ENCODE measurements at regions not wholly inside any gene's neighbourhood (a gene's known extent, or its start where the extent isn't known, plus 50 kb on each side); places are given as distances from the start of the nearest gene placed in this dataset.

DNA sequence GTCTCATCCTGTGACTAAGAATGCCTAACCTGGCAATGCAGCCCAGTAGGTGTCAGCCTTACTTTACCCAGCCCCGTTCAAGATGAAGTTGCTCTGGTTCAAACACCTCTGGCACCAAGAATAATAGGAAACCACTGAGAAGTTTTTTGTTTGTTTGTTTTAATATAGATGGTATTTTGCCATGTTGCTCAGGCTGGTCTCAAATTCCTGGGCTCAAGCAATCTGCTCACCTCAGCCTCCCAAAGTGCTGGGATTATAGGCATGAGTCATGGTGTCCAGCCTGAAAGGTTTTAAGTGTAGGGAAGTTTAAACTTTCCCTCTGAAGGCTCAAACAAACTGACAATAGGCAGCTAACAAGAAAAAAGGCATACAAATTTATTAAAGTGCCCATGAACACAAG lies 51.2 kb upstream of the ABCC4 start:
- DNase-seq (ENCODE audit: low read depth): no peak

DNA sequence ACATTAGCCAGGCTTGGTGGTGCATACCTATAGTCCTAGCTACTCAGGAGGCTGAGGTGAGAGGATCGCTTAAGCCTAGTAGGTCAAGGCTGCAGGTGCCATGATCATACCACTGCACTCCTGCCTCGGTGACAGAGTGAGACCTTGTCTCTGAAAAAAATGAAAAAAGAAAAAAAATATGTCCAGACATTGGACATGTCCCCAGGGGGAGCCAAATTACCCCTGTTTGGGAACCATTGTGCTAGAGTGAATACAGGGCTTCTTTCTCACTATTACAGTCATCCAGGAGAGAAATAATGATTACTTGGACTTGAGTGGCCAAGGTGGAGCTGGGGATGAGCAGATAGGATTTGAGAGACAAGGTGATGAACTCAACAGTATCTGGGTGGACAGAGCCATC lies 52.9 kb upstream of the ABCC4 start:
- DNase-seq (ENCODE audit: low read depth): no peak

DNA sequence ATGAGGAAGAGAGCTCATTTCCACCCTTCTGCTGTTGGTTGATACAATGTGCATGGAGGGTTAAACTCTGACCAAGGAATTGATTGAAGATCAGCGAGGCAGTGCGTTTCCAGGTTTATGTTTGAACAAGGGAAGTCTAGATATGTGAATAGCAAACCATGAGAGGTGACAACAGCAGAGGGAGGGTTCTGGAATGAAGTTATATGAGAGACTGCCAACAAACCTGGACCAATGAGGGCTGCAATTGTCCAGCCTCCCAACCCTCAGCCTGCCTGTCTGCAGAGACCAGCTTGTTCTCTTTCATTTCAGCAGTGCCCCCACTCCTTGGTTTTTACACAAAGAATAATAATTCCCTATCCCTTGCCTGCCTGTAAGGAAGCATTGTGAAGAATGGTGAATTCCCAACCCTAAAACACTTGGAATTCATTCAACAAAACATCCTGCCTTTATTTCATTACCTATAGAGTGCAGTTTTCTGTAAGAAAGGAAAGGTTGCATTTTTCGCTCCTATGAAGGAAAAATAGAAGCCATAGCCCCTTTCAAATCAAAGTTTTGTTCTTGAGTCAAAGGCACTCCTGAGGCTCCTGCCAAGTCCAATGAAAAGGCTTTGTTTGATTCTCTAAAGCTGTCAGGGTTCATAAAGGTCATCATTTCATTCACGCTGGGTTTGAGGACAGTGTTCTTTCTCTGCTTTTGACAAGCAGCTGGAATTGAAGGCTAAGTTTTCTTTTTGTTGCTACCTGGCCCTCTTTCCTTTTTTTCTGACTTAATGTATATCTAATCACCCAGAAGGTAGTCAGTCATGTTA lies 53.6 kb upstream of the ABCC4 start:
- no peak for DNase-seq (ENCODE audit: low read depth)

DNA sequence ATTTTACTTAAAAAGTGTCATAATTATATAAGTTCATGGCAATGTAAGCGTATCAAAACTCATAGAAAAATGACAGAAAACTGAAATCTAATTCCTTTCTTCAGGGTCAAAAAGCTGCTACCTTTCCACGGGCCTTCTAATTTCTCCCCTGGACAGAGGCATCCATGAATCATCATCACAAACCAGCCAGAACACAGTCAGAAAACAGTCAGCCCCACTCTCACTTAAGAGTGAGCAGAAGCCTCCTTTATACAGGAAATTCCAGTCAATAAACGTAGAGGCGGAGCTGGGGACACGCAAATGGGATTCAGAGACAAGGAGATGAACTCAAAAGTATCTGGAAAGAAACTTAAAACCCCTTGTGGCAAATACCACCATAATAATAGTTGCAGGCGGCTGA lies 54.2 kb upstream of the ABCC4 start:
- DNase-seq (ENCODE audit: low read depth): no peak

DNA sequence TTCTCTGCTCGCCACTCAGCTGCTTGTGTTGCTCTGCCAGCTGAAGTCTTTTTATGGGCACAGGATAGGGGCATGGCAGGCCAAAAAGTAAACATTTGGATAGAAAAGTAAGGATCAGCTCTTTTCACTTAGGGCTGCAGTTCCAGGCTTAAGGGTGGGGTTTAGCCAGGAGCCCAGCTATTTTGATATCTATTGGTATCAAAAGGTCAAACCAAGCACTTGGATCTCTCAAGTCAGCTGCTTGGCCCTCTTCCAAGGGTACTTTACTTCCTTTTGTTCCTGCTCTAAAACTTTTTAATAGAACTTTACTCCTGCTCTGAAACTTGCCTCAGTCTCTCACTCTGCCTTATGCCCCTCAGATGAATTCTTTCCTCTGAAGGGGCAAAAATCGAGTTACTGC lies 55.7 kb upstream of the ABCC4 start:
- no peak for DNase-seq (ENCODE audit: low read depth)

DNA sequence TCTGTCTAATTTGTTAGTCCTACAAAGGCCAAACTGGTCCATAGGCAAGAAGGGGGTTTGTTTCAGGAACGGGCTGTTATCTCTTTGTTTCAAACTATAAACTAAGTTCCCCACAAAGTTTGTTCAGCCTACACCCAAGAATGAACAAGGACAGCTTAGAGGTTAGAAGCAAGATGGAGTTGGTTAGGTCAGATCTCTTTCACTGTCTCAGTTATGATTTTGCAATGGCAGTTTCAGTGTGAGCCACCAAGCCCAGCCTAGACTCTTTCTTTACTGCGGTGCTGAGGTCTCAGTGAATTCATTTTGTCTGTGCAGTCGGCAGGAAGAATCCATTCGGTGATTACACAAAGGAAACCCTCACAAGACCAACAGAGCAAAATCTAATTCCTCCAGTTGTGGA lies 56.6 kb upstream of the ABCC4 start:
- DNase-seq (ENCODE audit: low read depth): no peak

DNA sequence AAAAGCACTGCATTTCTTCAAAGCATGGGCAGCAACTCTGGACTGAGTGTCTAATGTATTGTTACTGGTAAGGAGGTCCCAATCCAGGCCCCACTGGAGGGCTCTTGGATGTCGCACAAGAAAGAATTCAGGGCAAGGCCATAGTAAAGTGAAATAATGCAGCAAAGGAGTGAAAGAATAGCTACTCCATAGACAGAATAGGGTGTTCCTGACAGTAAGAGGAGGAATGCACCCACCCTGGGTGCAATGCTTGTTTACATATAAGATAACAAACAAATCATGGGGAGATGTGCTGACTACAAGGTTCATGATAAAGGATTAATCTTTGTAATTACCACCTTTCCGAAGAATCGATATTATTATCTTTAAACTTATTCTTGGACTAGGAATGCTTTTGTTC lies 58.8 kb upstream of the ABCC4 start:
- no peak for DNase-seq (ENCODE audit: low read depth)

DNA sequence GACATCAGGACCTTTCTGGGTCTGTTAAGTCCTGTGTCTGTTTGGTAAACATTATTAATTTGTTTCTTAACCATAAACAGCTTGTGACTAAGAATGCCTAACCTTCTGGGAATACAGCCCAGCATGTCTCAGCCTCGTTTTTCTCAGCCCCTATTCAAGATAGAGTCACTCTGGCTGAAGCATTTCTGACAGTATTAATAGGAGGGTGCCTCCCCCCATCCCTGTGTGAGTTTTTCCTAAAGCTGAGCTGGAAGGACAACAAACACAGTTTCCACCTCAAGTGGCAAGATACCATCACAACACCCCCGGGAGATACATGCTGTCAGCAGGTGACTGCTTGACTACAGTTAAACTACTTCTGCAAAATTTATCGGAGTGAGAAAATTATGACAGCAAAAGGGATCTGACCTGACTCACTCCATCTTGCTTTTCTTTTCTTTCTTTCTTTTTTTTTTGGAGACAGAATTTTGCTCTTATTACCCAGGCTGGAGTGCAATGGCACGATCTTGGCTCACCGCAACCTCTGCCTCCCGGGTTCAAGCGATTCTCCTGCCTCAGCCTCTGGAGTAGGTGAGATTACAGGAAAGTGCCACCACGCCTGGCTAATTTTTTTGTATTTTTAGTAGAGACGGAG lies 59.3 kb upstream of the ABCC4 start:
- no peak for DNase-seq (ENCODE audit: low read depth)

DNA sequence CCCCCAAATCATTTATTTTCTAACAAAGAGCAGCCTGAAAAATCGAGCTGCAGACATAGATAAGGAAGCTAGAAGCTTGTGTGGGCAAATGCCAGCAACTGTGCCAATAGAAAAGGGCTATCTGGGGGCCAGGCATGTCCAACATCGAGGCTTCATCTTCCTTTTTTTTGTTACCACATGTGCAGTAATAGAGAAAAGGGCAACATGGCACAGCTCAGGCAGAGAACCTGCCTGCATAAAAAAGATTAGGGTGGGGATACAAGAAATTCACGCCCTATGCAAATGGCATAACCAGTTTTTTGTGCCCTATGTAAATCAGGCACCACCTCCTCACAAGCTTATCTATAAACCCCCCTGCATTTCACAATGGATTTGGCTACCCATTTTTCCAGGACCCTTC lies 60.4 kb upstream of the ABCC4 start:
- no peak for DNase-seq (ENCODE audit: low read depth)

DNA sequence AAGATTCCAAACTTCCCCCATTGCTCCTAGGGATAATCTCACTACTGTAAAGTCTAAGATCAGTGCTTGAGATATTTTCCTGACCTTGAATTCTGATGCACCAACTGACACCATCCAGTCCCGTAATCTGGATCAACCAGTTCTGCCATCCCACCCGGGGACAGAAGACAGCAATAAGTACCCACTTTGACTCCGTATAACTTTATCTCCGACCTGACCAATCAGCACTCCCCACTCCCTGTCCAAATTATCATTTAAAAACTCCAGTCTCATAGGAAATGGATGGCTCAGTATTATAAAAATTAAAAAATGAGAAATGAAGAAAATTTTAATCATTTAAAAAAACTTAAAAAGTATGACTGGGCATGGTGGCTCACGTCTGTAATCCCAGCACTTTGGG lies 61.4 kb upstream of the ABCC4 start:
- no peak for DNase-seq (ENCODE audit: low read depth)

DNA sequence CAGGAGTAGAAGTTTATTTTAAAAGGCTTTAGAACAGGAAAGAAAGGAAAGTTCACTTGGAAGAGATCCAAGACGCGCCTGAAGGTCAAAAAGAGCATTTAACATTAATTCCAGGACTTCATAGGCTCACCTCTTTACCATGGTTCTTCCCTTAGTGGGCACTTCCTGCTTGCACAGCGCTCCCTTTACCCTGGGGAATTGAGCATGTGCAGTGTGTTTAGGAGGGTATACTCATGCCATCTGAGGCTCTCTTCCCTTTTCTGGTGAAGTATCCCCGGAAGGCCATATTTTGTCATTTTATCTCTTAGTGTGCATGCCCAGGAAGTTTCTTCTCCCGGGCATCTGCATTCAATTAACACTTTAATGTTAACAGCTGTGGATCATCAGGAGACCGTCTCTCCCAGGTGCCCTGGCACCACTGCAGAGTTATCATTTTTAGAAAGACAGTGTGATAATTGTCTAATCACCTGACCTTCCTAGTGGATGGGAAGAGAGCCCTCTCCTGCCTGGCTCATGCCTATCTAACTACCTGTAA lies 66.1 kb upstream of the ABCC4 start:
- no peak for DNase-seq (ENCODE audit: low read depth)

DNA sequence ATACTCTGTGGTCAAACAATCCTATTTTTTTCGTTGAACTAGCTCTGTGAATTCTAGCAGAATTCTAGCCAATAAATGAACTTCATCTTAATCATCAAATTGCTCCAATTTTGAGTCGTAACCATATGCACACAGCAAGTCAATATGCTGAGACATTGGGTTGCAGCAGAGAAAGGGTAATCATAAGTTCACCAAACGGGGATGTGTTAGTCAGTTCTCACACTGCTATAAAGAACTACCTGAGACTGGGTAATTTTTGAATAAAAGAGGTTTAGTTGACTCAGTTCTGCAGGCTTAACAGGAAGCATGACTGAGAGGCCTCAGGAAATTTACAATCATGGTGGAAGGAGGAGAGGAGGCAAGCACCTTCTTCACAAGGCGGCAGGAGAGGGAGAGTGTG lies 67.7 kb upstream of the ABCC4 start:
- DNase-seq (ENCODE audit: low read depth): no peak

DNA sequence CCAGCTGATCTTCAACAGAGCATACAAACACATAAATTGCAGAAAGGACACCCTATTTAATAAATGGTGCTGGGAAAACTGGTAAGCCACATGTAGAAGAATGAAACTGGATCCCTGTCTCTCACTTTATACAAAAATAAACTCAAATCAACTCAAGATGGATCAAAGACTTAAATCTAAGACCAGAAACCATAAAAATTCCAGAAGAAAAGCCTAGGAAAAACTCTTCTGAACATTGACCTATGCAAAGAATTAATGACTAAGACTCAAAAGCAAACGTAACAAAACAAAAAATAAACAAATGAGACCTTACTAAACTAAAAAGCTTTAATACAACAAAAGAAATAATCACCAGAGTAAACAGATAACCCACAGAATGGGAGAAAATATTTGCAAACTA lies 74.5 kb upstream of the ABCC4 start:
- DNase-seq (ENCODE audit: low read depth): no peak

DNA sequence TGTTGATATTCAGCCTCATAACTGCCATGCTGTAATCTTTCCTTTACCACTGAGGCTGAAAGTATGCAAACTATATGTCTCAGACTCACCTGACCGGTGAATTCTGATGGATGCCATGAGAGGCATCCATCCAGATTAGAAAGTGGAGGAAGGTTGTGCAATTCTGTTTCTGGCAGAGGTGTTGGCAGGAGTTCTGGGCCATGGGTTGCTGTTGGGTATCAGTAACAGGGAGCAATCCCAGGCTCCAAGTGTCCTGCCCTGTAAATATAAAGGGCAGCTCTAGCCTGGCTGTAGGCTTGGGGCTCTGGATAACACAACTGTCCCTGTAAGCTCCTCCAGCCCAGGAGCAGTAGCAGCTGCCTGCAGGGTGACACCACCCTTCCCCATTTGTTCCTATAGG lies 77.4 kb upstream of the ABCC4 start:
- no peak for DNase-seq (ENCODE audit: low read depth)

DNA sequence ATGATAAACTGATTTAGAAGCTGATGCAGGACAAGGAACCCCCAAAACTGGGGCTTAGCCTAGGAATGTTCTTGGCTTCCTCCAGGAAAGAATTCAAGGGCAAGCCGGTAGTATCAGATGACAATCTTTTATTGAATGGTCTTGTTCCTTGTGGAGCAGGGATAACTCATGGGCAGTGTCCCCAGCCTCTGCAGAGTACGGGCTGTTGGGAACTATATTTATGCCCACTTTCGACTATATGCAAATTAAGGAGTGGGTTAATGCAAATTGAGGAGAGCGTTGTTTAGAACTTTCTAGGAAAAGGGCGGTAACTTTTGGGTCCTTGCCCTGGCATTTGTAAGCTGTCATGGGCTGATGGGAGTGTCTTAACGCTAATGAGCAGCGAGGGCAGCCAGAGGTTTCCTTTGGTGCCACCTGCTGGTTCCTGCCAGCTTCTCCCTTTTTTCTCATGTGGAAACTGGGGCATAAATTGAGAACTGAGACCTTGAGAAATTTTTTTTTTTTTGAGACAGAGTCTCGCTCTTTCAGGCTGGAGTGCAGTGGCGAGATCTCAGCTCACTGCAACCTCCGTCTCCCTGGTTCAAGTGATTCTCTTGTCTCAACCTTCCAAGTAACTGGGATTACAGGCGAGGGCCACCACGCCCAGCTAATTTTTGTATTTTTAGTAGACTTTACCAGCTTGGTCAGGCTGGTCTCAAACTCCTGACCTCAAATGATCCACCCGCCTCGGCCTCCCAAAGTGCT lies 79.4 kb upstream of the ABCC4 start:
- DNase-seq (ENCODE audit: low read depth): peak; percentile 33

DNA sequence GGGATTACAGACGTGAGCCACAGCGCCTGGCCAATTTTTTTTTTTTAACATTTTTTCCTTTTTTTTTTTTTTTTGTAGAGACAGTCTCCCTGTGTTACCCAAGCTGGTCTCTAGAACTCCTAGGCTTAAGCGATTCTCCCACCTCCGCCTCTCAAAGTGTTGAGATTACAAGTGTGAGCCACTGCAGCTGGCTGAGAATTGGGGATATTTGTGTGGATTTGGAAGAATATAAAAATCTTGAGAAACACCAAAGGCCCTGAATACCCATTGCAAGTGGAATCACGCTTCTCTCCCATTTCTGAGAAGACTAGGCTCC lies 79.9 kb upstream of the ABCC4 start:
- DNase-seq (ENCODE audit: low read depth): no peak

DNA sequence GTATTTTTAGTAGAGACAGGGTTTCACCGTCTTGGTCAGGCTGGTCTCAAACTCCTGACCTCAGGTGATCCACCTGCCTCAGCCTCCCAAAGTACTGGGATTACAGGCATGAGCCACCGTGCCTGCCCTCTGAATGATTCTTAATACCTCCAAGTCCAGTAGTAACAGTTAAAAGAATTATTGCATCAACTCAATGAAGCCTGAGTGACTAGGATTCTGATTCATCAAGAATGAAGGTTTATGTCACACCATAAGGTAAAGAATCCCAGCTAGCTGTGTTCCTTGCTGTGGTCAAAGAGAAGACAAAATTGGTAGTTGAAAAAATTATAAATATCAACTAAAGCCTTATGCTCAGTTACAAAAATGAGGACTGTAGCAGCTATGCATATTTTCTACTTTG lies 81.2 kb upstream of the ABCC4 start:
- DNase-seq (ENCODE audit: low read depth): no peak

DNA sequence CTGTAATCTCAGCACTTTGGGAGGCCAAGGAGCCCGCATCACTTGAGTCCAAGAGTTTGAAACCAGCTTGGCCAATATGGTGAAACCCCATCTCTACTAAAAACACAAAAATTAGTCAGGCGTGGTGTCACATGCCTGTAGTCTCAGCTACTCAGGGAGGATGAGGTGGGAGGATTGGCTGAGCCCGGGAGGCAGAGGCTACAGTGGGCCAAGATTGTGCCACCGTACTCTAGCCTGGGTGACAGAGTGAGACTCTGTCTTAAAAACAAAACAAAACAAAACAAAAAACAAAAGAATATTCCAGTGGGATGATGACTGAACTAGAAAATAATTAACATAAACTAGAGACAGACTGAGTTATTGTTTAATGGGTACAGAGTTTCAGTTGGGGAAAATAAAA lies 81.7 kb upstream of the ABCC4 start:
- DNase-seq (ENCODE audit: low read depth): no peak

DNA sequence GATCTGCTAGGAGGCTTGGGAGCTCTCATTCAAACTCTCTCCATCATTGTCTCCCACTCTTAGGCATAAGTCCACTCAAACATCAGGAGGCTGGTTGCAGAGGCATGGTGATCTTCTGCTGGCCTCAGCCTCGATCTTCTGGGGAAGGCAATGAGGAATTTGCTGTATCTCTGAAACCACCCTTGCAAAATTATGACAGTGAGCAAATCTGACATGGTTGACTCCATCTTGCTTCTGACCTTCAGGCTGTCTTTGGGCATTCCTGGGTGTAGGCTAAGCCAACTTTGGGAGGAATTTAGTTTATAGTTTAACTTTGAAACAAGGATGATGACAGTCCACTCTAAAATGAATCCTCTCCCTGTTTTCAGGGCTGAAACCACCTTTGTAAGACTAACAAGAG lies 84.1 kb upstream of the ABCC4 start:
- no peak for DNase-seq (ENCODE audit: low read depth)

DNA sequence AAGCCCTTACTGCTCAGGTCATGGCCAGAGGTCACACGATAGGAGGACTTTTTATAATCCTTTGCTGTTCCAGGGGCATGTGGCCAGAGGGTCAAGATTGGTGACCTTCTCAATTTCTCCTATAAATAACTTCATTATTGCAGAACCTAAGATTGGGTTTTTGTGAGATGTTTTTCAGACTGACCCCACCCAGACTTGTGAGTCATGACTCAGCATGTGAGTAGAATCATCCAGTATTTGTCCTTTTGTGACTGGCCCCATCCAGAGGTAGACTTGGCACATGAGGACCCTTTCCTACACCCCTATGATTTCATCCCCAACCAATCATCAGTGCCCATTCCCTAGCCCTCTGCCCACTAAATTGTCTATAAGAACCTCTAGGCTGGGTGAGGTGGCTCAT lies 84.5 kb upstream of the ABCC4 start:
- DNase-seq (ENCODE audit: low read depth): no peak

DNA sequence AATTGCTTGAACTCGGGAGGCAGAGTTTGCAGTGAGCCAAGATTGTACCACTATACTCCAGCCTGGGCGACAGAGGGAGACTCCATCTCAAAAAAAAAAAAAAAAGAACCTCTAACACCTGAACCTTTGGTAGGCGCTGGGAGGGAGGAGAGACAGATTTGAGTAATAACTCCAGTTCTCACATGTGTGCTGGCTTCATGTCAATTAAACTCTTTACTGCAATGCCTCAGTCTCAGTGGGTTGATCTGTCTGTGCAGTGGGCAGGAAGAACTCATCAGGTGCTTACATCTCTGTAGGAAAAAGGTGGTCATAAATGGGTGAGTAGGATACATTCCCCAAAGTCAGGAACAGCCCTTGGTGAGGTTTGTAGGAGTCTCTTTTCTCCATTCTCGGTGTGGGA lies 85.1 kb upstream of the ABCC4 start:
- DNase-seq (ENCODE audit: low read depth): no peak

DNA sequence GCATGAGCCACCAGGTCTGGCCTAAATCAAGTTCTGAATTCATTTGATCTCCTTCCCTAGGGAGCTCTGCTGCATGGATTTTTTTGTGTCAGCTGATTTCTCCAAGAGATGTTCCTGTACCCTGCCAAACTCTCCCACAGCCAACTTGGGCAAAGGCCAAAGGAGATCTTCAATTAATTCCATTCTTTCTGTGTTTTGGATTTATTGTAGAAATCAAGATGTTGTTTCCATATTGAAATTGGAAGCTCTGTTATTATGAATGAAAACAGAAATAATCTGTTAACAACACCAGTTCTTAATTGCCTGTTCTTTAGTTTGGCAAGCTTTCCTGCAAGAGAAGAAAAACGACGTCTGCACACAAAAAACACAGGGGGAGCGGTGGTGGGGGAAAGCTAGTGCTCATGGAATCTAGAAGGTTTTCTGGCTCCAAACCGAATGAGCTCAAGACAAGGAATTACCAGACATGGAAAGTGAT lies 86.5 kb upstream of the ABCC4 start:
- DNase-seq (ENCODE audit: low read depth): no peak

DNA sequence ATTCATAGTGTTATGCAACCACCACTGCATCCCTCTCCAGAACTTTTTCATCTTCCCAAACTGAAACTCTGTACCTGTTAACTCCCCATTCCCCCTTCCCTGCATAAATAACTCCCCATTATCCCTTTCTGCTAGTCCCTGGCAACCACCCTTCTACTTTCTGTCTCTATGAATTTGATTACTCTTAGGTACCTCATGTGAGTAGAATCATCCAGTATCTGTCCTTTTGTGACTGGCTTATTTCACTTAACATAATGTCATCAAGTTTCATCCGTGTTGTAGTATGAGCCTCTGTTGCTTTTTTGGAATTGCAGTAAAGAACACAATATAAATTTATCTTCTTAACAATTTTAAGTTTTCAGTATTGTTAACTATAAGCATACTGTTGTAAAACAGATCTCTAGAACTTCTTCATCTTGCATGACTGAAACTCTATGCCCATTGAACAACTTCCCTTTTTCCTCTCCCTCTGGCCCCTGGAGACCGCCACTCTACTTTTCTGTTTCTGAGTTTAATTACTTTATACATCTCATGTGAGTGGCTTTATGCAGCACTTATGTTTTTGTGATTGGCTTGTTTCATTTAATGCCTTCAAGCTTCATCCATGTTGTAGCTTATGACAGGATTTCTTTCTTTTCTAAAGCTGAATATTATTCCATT lies 87.3 kb upstream of the ABCC4 start:
- no peak for DNase-seq (ENCODE audit: low read depth)

Data from activated gamma-delta T cell treated with anti-CD3 and anti-CD28 coated beads, Interleukin-2, amount 50 U/mL, for 16 hours (primary cell).